KBM-7 (cell line): ENCODE measurements at regions not wholly inside any gene's neighbourhood (a gene's known extent, or its start where the extent isn't known, plus 50 kb on each side); places are given as distances from the start of the nearest gene placed in this dataset.
A peak's percentile ranks its signal among the peaks of the same experiment; 100 is the strongest.
"Not testable (repeated sequence)": the region's sequence is repeated elsewhere in the genome, so short reads cannot be mapped to it uniquely, and the experiment has no call there.

Experiments used
- DNase-seq: peaks from one replicate; pipeline ENCODE4 v3.0.0-alpha.2; 2015
- in situ Hi-C: fragments of 300-500 bp; cut with MboI; formaldehyde crosslinking; loops from 2 replicates; pipeline ENCODE4 v1.14.3; 2020; ENCODE audit warnings: low sequenced_read_pairs, low pct_unique_long_range_greater_than_20kb, mixed read lengths

GRCh38 chr1:18557621-18558465 is 72.8 kb upstream of the PAX7 start:
- no peak for DNase-seq
- in situ Hi-C loops: no loop called here

GRCh38 chr1:18560692-18561091 is 70.0 kb upstream of the PAX7 start:
- no peak for DNase-seq
- in situ Hi-C loops: no loop called here

- in situ Hi-C loops: no loop called here
Measured at GRCh38 chr1:18561967-18562366, 68.7 kb upstream of the PAX7 start.

GRCh38 chr1:18564676-18565075 is 66.0 kb upstream of the PAX7 start:
- in situ Hi-C loops: no loop called here
- no peak for DNase-seq

More at GRCh38 chr1:18561967-18562366, 68.7 kb upstream of the PAX7 start:
- DNase-seq: no peak

GRCh38 chr1:18565321-18565720 is 65.3 kb upstream of the PAX7 start:
- no peak for DNase-seq
- in situ Hi-C loops: no loop called here

- no peak for DNase-seq
- in situ Hi-C loops: no loop called here
Measured at GRCh38 chr1:18568489-18568888, 62.2 kb upstream of the PAX7 start.

GRCh38 chr1:18569251-18569650 is 61.4 kb upstream of the PAX7 start:
- in situ Hi-C loops: no loop called here
- no peak for DNase-seq

GRCh38 chr1:18569811-18570545 is 60.7 kb upstream of the PAX7 start:
- DNase-seq: no peak
- in situ Hi-C loops: no loop called here

GRCh38 chr1:18571275-18571674 is 59.4 kb upstream of the PAX7 start:
- DNase-seq: no peak
- in situ Hi-C loops: no loop called here

- in situ Hi-C loops: no loop called here
- DNase-seq: no peak
Measured at GRCh38 chr1:18572022-18572880, 58.4 kb upstream of the PAX7 start.

GRCh38 chr1:18573170-18573569 is 57.5 kb upstream of the PAX7 start:
- DNase-seq: no peak
- in situ Hi-C loops: no loop called here

- no peak for DNase-seq
- in situ Hi-C loops: no loop called here
Measured at GRCh38 chr1:18574754-18575153, 55.9 kb upstream of the PAX7 start.

GRCh38 chr1:18575620-18576019 is 55.0 kb upstream of the PAX7 start:
- no peak for DNase-seq
- in situ Hi-C loops: no loop called here

GRCh38 chr1:18578271-18578670 is 52.4 kb upstream of the PAX7 start:
- DNase-seq: no peak
- in situ Hi-C loops: no loop called here

- DNase-seq: peak; percentile 59
- in situ Hi-C loops: not testable (repeated sequence)
Measured at GRCh38 chr1:18579267-18579666, 51.4 kb upstream of the PAX7 start.

GRCh38 chr1:18580047-18580446 is 50.6 kb upstream of the PAX7 start:
- in situ Hi-C loops: no loop called here
- no peak for DNase-seq

GRCh38 chr1:18580691-18581419 is 49.8 kb upstream of the PAX7 start:
- in situ Hi-C loops: no loop called here
- DNase-seq: no peak
